Testis (tissue), 2 donors: ENCODE measurements at regions not wholly inside any gene's neighbourhood (a gene's known extent, or its start where the extent isn't known, plus 50 kb on each side); places are given as distances from the start of the nearest gene placed in this dataset.

Experiments
- DNase-seq: peaks from one replicate; pipeline ENCODE4 v3.0.0-alpha.2; 2019
- H3K27ac ChIP-seq, 2 donors: fragments of 200-600 bp; sonication (generic); one replicate each; pipeline ENCODE4 v1.5.1; 2019
- H3K27me3 ChIP-seq: fragments of 200-600 bp; sonication (generic); one replicate; pipeline ENCODE4 v1.5.1; 2019
- H3K36me3 ChIP-seq: fragments of 200-600 bp; sonication (generic); one replicate; pipeline ENCODE4 v1.5.1; 2017; ENCODE audit warnings: low read depth; ENCODE audit errors: missing control alignments
- H3K4me1 ChIP-seq: fragments of 200-600 bp; sonication (generic); one replicate; pipeline ENCODE4 v1.5.1; 2019
- H3K4me3 ChIP-seq, 2 donors: fragments of 200-600 bp; sonication (generic); one replicate each; pipeline ENCODE4 v1.5.1; 2017 to 2019
- H3K9me3 ChIP-seq: fragments of 200-600 bp; sonication (generic); one replicate; pipeline ENCODE4 v1.5.1; 2017
- POLR2A ChIP-seq: fragments of 450-650 bp; IDR thresholded peaks from one replicate; pipeline ENCODE4 v1.6.1; 2017; ENCODE audit warnings: antibody characterized with exemption, mild to moderate bottlenecking, moderate library complexity
- WGBS, 2 donors: methylation state at CpG; one replicate each; pipeline ENCODE4 v1.1.5; 2018; 5-methylcytosine and 5-hydroxymethylcytosine counted together
- intact Hi-C: fragments of 100-400 bp; cut with DNase I; formaldehyde crosslinking; loops from one replicate; pipeline ENCODE4 v1.15.1; 2023; ENCODE audit warnings: low total_unique reads
- TF ChIP-seq, protein P1 (sequence below), 3 experiments: fragments of 450-650 bp in 2 of 3; fragments of 200-600 bp in 1 of 3; sonication (generic) in 1 of 3; IDR thresholded peaks; one replicate each; pipeline ENCODE4 v1.5.1; 2016 to 2019; ENCODE audit warnings: antibody characterized with exemption in 3 of 3, mild to moderate bottlenecking in 2 of 3, moderate library complexity in 1 of 3

DNA sequence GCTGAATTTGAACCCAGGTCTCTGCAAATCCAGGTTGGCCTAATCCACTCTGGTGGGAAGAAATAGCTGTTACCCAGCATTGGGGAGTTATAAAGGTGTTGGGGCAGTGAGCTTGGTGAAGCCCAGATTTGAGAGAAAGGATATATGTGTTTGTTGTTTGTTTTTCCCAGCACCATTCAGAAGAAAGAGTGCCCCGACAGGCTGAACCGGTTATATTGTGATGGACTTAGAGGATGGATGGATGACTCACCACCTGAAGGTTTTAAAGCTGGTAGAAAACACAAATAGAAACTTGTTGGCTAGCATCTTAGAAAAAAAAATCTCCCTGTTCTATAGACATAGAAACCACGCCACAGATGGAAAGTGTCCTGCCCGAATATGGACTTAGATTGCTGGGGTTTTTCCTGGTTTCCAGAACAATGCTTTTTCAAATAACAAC lies 404.6 kb downstream of the MED13L start:
- no peaks in the 10 kb centered on the region for H3K4me1 ChIP-seq
- no peak overlapping the region for H3K27ac ChIP-seq
- WGBS, 2 donors = 62 to 68% methylated on average over 4 of the region's 4 CpGs
- H3K27me3 ChIP-seq = no peaks in the 10 kb centered on the region
- H3K4me3 ChIP-seq = no peak overlapping the region
- intact Hi-C loops = no loop called here
- no peaks in the 10 kb centered on the region for H3K9me3 ChIP-seq
- no peak for DNase-seq
- no peak for TF ChIP-seq POLR2A
- TF ChIP-seq, protein P1, sequence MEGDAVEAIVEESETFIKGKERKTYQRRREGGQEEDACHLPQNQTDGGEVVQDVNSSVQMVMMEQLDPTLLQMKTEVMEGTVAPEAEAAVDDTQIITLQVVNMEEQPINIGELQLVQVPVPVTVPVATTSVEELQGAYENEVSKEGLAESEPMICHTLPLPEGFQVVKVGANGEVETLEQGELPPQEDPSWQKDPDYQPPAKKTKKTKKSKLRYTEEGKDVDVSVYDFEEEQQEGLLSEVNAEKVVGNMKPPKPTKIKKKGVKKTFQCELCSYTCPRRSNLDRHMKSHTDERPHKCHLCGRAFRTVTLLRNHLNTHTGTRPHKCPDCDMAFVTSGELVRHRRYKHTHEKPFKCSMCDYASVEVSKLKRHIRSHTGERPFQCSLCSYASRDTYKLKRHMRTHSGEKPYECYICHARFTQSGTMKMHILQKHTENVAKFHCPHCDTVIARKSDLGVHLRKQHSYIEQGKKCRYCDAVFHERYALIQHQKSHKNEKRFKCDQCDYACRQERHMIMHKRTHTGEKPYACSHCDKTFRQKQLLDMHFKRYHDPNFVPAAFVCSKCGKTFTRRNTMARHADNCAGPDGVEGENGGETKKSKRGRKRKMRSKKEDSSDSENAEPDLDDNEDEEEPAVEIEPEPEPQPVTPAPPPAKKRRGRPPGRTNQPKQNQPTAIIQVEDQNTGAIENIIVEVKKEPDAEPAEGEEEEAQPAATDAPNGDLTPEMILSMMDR (IDR thresholded peaks at IDR 0.05) = no peak
- no peaks in the 10 kb centered on the region for H3K36me3 ChIP-seq

- no peak for DNase-seq
- no peaks in the 10 kb centered on the region for H3K27me3 ChIP-seq
- H3K9me3 ChIP-seq = no peaks in the 10 kb centered on the region
- no peak for TF ChIP-seq POLR2A
- TF ChIP-seq, protein P1 (IDR thresholded peaks at IDR 0.05) = no peak
- intact Hi-C loops = no loop called here
- H3K27ac ChIP-seq = no peak overlapping the region
- 63 to 69% methylated on average over 1 of the region's 1 CpG for WGBS, 2 donors
- H3K4me1 ChIP-seq = no peaks in the 10 kb centered on the region
- no peak overlapping the region for H3K4me3 ChIP-seq
- H3K36me3 ChIP-seq = no peaks in the 10 kb centered on the region
Observed at GRCh38 chr12:115872212-115872611, 405.3 kb downstream of the MED13L start.

- TF ChIP-seq POLR2A = no peak
- TF ChIP-seq, protein P1 (IDR thresholded peaks at IDR 0.05) = peak in 2 of 3 experiments; percentile 44 to 66
- Histone ChIP-seq H3K27me3 (no peaks in the 10 kb centered on the region), H3K9me3 (no peaks in the 10 kb centered on the region), H3K4me3 (no peak overlapping the region), H3K36me3 (no peaks in the 10 kb centered on the region), H3K27ac (no peak overlapping the region), H3K4me1 (no peaks in the 10 kb centered on the region)
- intact Hi-C loops = no loop called here
- peak; percentile 31 for DNase-seq
- WGBS, 2 donors = 53 to 60% methylated on average over 3 of the region's 3 CpGs
Observed at GRCh38 chr12:115871714-115872113, 405.8 kb downstream of the MED13L start.

GRCh38 chr12:115870510-115870909 lies 407.0 kb downstream of the MED13L start:
- H3K36me3 ChIP-seq = no peaks in the 10 kb centered on the region
- H3K4me3 ChIP-seq = no peak overlapping the region
- DNase-seq = no peak
- intact Hi-C loops = no loop called here
- H3K4me1 ChIP-seq = no peaks in the 10 kb centered on the region
- TF ChIP-seq, protein P1 (IDR thresholded peaks at IDR 0.05) = no peak
- TF ChIP-seq POLR2A = no peak
- WGBS, 2 donors = 69 to 79% methylated on average over 4 of the region's 4 CpGs
- no peaks in the 10 kb centered on the region for H3K9me3 ChIP-seq
- H3K27ac ChIP-seq = no peak overlapping the region
- H3K27me3 ChIP-seq = no peaks in the 10 kb centered on the region

DNA sequence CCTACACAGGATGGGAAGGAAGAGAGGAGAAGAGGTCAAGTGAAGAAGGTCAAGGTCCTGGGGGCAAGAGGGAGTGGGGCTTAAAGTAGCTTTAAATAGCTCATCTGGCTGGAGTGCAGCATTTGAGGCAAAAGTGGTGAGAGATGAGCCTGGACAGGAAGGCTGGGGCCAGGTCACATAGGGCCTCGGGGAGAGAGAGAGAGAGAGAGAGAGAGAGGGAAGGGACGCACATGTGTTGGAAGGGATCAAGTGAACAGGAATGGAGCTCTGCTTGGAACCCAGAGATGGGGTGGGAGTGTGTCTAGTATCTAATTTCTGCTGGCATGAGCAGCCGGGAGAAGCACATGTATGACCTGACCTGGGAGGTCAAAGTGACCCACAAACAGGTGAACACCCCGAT lies 407.5 kb downstream of the MED13L start:
- 61 to 65% methylated on average over 4 of the region's 4 CpGs for WGBS, 2 donors
- H3K36me3 ChIP-seq = no peaks in the 10 kb centered on the region
- no peak overlapping the region for H3K4me3 ChIP-seq
- H3K4me1 ChIP-seq = no peaks in the 10 kb centered on the region
- no peak overlapping the region for H3K27ac ChIP-seq
- DNase-seq = no peak
- H3K27me3 ChIP-seq = no peaks in the 10 kb centered on the region
- no peaks in the 10 kb centered on the region for H3K9me3 ChIP-seq
- no peak for TF ChIP-seq POLR2A
- TF ChIP-seq, protein P1 (IDR thresholded peaks at IDR 0.05) = no peak
- intact Hi-C loops = no loop called here
